ENCODE measurements at regions not wholly inside any gene's neighbourhood (a gene's known extent, or its start where the extent isn't known, plus 50 kb on each side); places are given as distances from the start of the nearest gene placed in this dataset.
"Not testable (repeated sequence)": the region's sequence is repeated elsewhere in the genome, so short reads cannot be mapped to it uniquely, and the experiment has no call there.

GRCh38 chr5:166784545-166785078 is 1506.8 kb upstream of the WWC1 start:
- DNase-seq = no peak

GRCh38 chr5:166786178-166786577 is 1505.3 kb upstream of the WWC1 start:
- no peak for DNase-seq

- no peak for DNase-seq
Measured at GRCh38 chr5:166786889-166787288, 1504.6 kb upstream of the WWC1 start.

DNA sequence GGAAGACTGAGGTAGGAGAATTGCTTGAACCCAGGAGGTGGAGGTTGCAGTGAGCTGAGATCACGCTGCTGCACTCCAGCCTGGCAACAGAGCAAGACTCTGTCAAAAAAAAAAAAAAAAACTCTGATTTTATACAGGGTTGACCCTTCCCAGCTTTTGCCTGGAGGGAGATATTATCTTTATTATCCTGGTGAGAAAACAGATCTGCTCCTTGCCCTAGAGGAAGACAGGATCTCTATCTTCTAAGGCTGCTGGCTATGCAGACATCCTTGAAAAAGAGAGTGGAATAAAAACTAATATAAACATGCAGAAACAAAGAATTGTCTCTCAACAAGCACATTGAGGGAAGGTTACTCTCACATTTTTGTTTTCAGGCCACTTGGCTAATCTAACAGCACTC is 1503.4 kb upstream of the WWC1 start:
- DNase-seq = no peak

DNA sequence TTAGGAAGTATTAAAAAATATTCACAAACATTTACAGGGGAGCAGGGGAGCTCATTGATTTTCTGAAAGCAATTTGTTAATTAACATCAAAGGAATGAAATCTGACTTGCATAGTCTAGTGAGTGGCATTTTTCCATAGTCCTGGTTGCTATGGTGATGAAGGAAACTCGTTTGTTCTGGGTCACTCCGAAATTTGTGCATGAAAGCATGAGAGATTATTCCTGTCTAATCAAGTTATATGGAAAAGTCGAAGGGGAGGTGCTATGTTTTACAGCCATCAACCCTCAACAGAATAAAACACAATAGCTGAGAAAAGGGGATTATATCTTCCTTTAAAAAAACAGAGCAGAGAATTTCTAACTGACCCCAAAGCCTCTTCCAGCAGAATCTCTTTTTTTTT is 1495.7 kb upstream of the WWC1 start:
- no peak for DNase-seq

GRCh38 chr5:166803058-166803457 is 1488.4 kb upstream of the WWC1 start:
- DNase-seq = no peak

DNA sequence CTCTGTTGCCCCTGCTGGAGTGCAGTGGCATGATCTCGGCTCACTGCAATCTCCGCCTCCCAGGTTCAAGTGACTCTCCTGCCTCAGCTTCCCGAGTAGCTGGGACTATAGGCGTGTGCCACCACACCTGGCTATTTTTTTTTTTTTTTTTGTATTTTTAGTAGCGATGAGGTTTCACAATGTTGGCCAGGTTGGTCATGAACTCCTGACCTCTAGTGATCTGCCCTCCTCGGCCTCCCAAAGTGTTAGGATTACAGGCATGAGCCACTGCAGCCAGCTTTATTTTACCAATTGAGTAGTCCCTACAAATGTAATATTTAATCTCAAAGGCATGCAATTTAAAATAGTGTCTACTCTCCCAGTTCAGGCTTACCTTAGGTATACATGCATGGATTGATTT is 1487.2 kb upstream of the WWC1 start:
- DNase-seq = not testable (repeated sequence)

DNA sequence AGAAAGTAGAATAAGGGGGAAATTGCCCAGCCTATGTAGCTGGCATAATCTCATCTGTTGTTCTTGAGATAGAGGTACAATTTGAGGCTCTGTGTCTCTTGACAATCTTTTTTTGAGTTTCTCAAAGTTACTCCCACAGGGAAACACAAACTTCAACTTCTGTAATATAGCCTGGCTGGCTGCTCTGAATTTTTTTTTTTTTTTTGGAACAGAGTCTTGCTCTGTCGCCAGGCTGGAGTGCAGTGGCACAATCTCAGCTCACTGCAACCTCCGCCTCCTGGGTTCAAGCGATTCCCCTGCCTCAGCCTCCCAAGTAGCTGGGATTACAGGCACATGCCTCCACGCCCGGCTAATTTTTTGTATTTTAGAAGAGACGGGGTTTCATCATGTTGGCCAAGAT is 1486.8 kb upstream of the WWC1 start:
- not testable (repeated sequence) for DNase-seq

DNA sequence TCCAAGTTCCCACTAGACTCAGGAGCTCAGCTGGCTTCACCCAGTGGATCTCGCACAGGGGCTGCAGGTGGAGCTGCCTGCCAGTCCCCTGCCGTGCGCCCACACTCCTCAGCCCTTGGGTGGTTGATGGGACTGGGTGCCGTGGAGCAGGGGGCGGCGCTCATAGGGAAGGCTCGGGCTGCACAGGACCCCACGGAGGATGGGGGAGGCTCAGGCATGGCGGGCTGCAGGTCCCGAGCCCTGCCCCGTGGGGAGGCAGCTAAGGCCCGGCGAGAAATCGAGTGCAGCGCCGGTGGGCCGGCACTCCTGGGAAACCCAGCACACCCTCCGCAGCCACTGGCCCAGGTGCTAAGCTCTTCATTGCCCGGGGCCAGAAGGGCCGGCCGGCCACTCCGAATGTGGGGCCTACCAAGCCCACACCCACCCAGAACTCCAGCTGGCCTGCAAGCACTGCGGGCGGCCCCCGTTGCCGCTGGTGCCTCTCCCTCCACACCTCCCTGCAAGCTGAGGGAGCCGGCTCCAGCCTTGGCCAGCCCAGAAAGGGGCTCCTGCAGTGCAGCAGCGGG is 1481.3 kb upstream of the WWC1 start:
- not testable (repeated sequence) for DNase-seq

DNA sequence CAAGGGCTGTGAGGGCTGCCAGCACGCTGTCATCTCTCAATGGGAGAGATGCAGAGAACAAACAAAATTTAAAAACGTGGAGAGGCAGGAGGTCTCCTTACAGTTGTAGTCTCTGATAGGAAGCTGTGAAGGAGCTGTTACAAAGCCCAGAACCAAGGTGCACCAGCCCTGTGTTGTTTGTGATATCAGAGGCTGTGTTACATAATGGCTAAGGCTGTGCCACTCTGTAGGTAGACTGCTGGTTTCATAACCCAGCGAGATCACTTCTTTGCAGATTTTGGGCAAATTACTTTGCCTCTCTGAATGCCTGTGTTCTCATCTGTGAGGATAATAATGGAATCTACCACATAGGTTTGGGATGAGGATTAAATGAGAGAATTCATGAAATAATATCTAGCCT is 1480.7 kb upstream of the WWC1 start:
- no peak for DNase-seq

- no peak for DNase-seq
Measured at GRCh38 chr5:166823360-166823759, 1468.1 kb upstream of the WWC1 start.

- no peak for DNase-seq
Measured at GRCh38 chr5:166834246-166834645, 1457.2 kb upstream of the WWC1 start.

- peak; percentile 53 for DNase-seq
Measured at GRCh38 chr5:166845044-166845443, 1446.4 kb upstream of the WWC1 start.

GRCh38 chr5:166856791-166857190 is 1434.7 kb upstream of the WWC1 start:
- no peak for DNase-seq

- DNase-seq = no peak
Measured at GRCh38 chr5:166860426-166860825, 1431.0 kb upstream of the WWC1 start.

DNA sequence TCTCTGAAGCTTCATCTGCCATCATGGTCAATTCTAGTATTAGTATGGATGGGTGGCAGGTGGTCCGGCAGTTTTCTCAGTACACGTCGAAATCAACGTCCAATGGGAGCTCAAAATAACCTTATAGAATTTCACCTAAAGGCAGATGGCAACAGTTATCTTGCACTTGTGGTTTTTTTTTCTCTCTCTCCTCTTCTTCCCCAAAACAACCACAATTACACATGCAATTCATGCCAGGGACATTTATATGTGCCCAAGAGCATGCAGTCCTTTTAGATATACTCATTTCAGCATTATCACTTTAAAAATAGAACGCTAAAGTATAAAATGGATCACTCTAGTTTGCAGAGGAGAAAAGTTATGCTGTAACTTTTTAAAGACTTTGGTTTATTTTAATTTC is 1428.9 kb upstream of the WWC1 start:
- DNase-seq = no peak

- no peak for DNase-seq
Measured at GRCh38 chr5:166865206-166865605, 1426.2 kb upstream of the WWC1 start.

GRCh38 chr5:166880456-166880855 is 1411.0 kb upstream of the WWC1 start:
- no peak for DNase-seq

GRCh38 chr5:166881802-166882201 is 1409.6 kb upstream of the WWC1 start:
- DNase-seq = no peak

- no peak for DNase-seq
Measured at GRCh38 chr5:166883016-166883415, 1408.4 kb upstream of the WWC1 start.

- no peak for DNase-seq
Measured at GRCh38 chr5:166898166-166898565, 1393.3 kb upstream of the WWC1 start.

DNA sequence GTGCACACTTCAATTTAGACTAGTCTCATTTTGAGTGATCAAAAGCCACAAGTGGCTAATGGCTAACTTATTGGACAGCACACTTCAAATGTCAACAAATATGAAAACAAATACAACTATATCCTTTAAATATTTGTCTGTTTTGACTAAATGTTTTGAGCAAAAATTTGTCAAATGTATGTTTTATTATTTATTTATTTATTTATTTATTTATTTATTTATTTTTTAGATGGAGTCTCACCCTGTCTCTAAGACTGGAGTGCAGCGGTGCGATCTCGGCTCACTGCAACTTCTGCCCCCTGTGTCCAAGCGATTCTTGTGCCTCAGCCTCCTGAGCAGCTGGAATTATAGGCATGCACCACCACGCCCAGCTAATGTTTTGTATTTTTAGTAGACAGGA is 1392.1 kb upstream of the WWC1 start:
- no peak for DNase-seq

GRCh38 chr5:166904571-166904970 is 1386.9 kb upstream of the WWC1 start:
- no peak for DNase-seq

GRCh38 chr5:166906991-166907713 is 1384.3 kb upstream of the WWC1 start:
- DNase-seq = no peak
